Adrenal gland (tissue), 9 donors: ENCODE measurements at regions not wholly inside any gene's neighbourhood (a gene's known extent, or its start where the extent isn't known, plus 50 kb on each side); places are given as distances from the start of the nearest gene placed in this dataset.

Source experiments
- DNase-seq, 7 donors: peaks; one replicate each; pipeline ENCODE4 v3.0.0-alpha.2; 2019 to 2020
- H3K27ac ChIP-seq, 5 donors: fragments of 200-600 bp; sonication (generic) in 4 of 5; 1 replicate in 3 of 5; 2 replicates in 2 of 5; pipeline versions ENCODE4 v1.5.1 to v1.8.0; 2016 to 2020; ENCODE audit warnings: mild to moderate bottlenecking in 1 of 5
- H3K27me3 ChIP-seq: fragments of 200-600 bp; 2 replicates; pipeline ENCODE4 v1.8.0; 2021
- H3K36me3 ChIP-seq, 2 donors: fragments of 200-600 bp; replicated peaks in 1 of 2; 1 replicate in 1 of 2; 2 replicates in 1 of 2; pipeline versions ENCODE4 v1.5.1 to v1.8.0; 2018 to 2022
- H3K4me1 ChIP-seq, 2 donors: fragments of 200-600 bp; replicated peaks in 1 of 2; 1 replicate in 1 of 2; 2 replicates in 1 of 2; pipeline versions ENCODE4 v1.5.1 to v1.8.0; 2018 to 2021
- H3K4me3 ChIP-seq, 4 donors: fragments of 200-600 bp; sonication (generic) in 3 of 4; one replicate each; pipeline ENCODE4 v1.5.1; 2016 to 2018
- H3K9me3 ChIP-seq, 3 donors: fragments of 200-600 bp; sonication (generic) in 1 of 3; replicated peaks in 1 of 3; 1 replicate in 2 of 3; 2 replicates in 1 of 3; pipeline versions ENCODE4 v1.5.1 to v1.8.0; 2016 to 2021
- POLR2A ChIP-seq, 2 donors: fragments of 450-650 bp; IDR thresholded peaks; one replicate each; pipeline ENCODE4 v1.6.1; 2017; ENCODE audit warnings: antibody characterized with exemption in 2 of 2, mild to moderate bottlenecking in 2 of 2, moderate library complexity in 1 of 2
- whole genome bisulfite sequencing, 4 donors: extraction: QIAGEN DNeasy Blood & Tissue Kit in 2 of 4; methylation state at CpG; one replicate each; pipeline versions ENCODE4 v1.1.5 to v1.1.7; 2013 to 2017; 5-methylcytosine and 5-hydroxymethylcytosine counted together
- intact Hi-C, 2 donors: fragments of 100-400 bp; cut with DNase I; formaldehyde crosslinking; loops; one replicate each; pipeline versions ENCODE4 v1.14.1 to v1.15.0; 2022 to 2023
- TF ChIP-seq, protein P1 (sequence below), 6 experiments: fragments of 450-650 bp in 4 of 6; fragments of 200-600 bp in 2 of 6; sonication (generic) in 1 of 6; IDR thresholded peaks; 1 replicate in 5 of 6; 2 replicates in 1 of 6; pipeline versions ENCODE4 v1.5.1 to v1.8.0; 2016 to 2021; ENCODE audit warnings: antibody characterized with exemption in 6 of 6, mild to moderate bottlenecking in 2 of 6, moderate library complexity in 1 of 6
- donor health status: healthy with polysubstance abuse.
- donor health status: Bipolar disorder and iron deficiency.
- donor health status: DM: yes; HTN: yes; CAD: no.
- donor health status: DM: no; HTN: no; CAD: no.
- donor health status: DM: no; HTN: no; CAD: no.

GRCh38 chr5:91443761-91444467 is 60.8 kb upstream of the ARRDC3 start:
- 91 to 100% (median 92%) methylated on average over 1 of the region's 1 CpG for WGBS, 4 donors
- Histone ChIP-seq H3K4me3 (no peak overlapping the region), H3K27me3 (no peaks in the 10 kb centered on the region), H3K4me1 (no peaks in the 10 kb centered on the region), H3K36me3 (no peaks in the 10 kb centered on the region), H3K9me3 (no peaks in the 10 kb centered on the region), H3K27ac (no peak overlapping the region)
- DNase-seq: no peak
- no peak for TF ChIP-seq POLR2A (IDR thresholded peaks at IDR 0.05)
- TF ChIP-seq, protein P1, sequence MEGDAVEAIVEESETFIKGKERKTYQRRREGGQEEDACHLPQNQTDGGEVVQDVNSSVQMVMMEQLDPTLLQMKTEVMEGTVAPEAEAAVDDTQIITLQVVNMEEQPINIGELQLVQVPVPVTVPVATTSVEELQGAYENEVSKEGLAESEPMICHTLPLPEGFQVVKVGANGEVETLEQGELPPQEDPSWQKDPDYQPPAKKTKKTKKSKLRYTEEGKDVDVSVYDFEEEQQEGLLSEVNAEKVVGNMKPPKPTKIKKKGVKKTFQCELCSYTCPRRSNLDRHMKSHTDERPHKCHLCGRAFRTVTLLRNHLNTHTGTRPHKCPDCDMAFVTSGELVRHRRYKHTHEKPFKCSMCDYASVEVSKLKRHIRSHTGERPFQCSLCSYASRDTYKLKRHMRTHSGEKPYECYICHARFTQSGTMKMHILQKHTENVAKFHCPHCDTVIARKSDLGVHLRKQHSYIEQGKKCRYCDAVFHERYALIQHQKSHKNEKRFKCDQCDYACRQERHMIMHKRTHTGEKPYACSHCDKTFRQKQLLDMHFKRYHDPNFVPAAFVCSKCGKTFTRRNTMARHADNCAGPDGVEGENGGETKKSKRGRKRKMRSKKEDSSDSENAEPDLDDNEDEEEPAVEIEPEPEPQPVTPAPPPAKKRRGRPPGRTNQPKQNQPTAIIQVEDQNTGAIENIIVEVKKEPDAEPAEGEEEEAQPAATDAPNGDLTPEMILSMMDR (IDR thresholded peaks at IDR 0.05): no peak
- intact Hi-C loops: no loop called here

- 86 to 97% (median 90%) methylated on average over 1 of the region's 1 CpG for WGBS, 4 donors
- no peaks in the 10 kb centered on the region for H3K9me3 ChIP-seq
- H3K4me3 ChIP-seq: no peak overlapping the region
- no peak for DNase-seq
- H3K36me3 ChIP-seq: no peaks in the 10 kb centered on the region
- H3K4me1 ChIP-seq: no peaks in the 10 kb centered on the region
- H3K27ac ChIP-seq: no peak overlapping the region
- intact Hi-C loops: no loop called here
- no peak for TF ChIP-seq POLR2A (IDR thresholded peaks at IDR 0.05)
- TF ChIP-seq, protein P1 (IDR thresholded peaks at IDR 0.05): no peak
- H3K27me3 ChIP-seq: no peaks in the 10 kb centered on the region
These were observed 59.9 kb upstream of the ARRDC3 start for GRCh38 chr5:91443023-91443422.

DNA sequence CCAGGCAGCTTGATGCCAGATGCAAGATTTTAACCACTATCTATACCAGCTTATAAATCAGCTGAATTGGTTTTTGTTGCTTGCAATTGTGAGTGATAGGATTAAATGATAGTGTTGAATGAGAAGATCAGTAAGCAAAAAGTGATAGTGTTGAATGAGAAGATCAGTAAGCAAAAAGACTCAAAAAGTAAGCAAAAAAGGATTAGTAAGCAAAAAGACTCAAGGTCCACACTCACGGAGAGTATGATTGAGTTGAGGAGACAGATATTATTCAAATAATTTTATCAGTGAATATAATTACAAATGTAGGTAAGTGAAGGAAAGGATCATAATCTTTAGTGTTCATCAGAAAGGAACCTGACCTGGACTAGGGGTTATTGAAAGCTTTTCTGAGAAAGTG is 58.0 kb upstream of the ARRDC3 start:
- H3K9me3 ChIP-seq: no peaks in the 10 kb centered on the region
- intact Hi-C loops: no loop called here
- H3K4me3 ChIP-seq: no peak overlapping the region
- no peaks in the 10 kb centered on the region for H3K27me3 ChIP-seq
- no peak overlapping the region for H3K27ac ChIP-seq
- no peak for DNase-seq
- no peaks in the 10 kb centered on the region for H3K4me1 ChIP-seq
- no peaks in the 10 kb centered on the region for H3K36me3 ChIP-seq
- 84 to 97% (median 89%) methylated on average over 1 of the region's 1 CpG for WGBS, 4 donors
- no peak for TF ChIP-seq POLR2A (IDR thresholded peaks at IDR 0.05)
- TF ChIP-seq, protein P1 (IDR thresholded peaks at IDR 0.05): no peak

GRCh38 chr5:91438871-91439270 is 55.8 kb upstream of the ARRDC3 start:
- H3K27ac ChIP-seq: no peak overlapping the region
- DNase-seq: no peak
- TF ChIP-seq, protein P1 (IDR thresholded peaks at IDR 0.05): no peak
- no peaks in the 10 kb centered on the region for H3K4me1 ChIP-seq
- no peaks in the 10 kb centered on the region for H3K9me3 ChIP-seq
- 88 to 100% (median 94%) methylated on average over 1 of the region's 1 CpG for WGBS, 4 donors
- H3K27me3 ChIP-seq: no peaks in the 10 kb centered on the region
- no peaks in the 10 kb centered on the region for H3K36me3 ChIP-seq
- intact Hi-C loops: no loop called here
- H3K4me3 ChIP-seq: no peak overlapping the region
